ENCODE measurements at regions not wholly inside any gene's neighbourhood (a gene's known extent, or its start where the extent isn't known, plus 50 kb on each side); places are given as distances from the start of the nearest gene placed in this dataset.
"Not testable (repeated sequence)": the region's sequence is repeated elsewhere in the genome, so short reads cannot be mapped to it uniquely, and the experiment has no call there.

DNA sequence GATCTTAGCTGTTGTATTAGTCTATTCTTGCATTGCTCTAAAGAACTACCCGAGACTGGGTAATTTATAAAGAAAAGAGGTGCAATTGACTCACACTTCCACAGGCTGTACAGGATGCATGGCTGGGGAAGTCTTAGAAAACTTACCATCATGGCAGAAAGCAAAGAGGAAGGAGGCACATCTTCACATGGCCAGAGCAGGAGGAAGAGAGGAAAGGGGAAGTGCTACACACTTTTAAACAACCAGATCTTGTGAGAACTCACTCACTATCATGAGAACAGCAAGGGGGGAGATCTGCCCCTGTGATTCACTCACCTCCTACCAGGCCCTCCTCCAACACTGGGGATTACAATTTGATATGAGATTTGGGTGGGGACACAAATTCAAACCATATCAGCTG is 494.2 kb upstream of the CCDC196 start:
- not testable (repeated sequence) for TF ChIP-seq POLR2AphosphoS5, POLR2A (IDR thresholded peaks at IDR 0.05; ENCODE audit: low read depth, low read length)

All from GM12891 (cell line).